Left renal cortex interstitium (tissue), 4 donors: ENCODE measurements at regions not wholly inside any gene's neighbourhood (a gene's known extent, or its start where the extent isn't known, plus 50 kb on each side); places are given as distances from the start of the nearest gene placed in this dataset.

Experiments used
- DNase-seq, 4 donors: peaks; one replicate each; pipeline ENCODE4 v3.0.0-alpha.2; 2013; ENCODE audit warnings: low read depth in 4 of 4, low spot score in 2 of 4, missing footprints in 1 of 4

DNA sequence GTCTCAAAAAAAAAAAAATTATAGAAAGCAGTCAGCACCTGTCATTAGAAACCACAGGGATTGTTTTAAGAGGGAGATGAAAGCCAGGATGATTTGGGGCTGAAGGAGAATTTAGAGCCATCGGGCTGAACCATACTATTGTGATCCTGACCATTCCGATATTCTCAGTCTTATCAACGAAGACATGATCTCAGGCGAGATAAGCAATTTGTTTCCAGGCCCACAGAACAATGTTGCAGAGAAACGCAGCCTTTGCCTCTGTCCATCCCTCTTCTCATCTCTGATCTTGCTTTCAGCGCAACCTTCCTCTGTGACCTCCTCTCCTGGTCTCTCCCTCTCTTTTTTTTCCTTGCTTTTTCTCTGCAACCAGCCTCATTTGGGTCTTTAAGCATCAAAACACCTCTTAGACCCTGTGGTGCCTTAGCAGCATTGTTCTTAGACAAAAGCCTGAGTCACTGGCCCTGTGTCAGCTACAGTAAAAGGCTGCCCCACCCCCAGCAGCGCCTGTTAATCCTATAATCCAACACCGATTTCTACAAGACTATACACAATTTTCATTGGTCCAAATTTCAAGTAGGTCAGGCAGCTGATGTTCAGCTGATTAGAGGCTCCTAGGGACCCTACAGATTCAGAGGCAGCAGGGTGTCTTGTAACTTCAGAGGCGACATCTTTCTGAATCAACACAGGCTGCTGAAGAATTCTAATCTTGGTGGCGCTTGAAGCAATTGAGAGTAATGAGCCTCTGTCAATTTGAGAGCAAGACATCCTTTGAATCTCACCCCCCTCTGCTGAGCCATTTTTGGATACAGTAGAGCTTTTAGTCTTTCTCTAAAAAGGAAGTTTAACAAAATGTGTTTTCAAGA lies 206.0 kb downstream of the NCK2 start:
- DNase-seq: no peak

DNA sequence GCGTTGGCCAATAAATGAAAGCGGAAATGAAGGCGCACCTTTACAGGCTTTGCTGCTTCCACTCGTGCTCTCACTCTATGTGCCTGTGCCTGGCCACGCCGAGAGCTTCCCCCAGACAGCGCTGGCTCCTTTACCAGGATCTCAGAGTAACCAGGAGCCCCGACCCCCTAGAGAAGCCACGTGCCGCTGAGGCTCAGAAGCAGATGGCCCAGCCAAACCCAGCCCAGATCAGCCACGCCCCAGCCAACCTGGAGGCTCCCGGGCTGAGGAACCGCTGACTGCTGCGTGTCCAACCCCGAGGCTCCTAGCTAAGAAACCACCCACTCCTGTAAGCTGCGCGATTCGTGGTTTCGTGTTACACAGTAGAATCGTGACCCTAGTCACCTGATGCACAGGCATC lies 199.3 kb downstream of the NCK2 start:
- no peak for DNase-seq
